ENCODE measurements at regions not wholly inside any gene's neighbourhood (a gene's known extent, or its start where the extent isn't known, plus 50 kb on each side); places are given as distances from the start of the nearest gene placed in this dataset.

GRCh38 chrX:139203651-139204570 is 326.6 kb upstream of the F9 start:
- DNase-seq (ENCODE audit: insufficient read length, low spot score) (no peak), FAIRE-seq (no peak)
- TF ChIP-seq, protein P1, sequence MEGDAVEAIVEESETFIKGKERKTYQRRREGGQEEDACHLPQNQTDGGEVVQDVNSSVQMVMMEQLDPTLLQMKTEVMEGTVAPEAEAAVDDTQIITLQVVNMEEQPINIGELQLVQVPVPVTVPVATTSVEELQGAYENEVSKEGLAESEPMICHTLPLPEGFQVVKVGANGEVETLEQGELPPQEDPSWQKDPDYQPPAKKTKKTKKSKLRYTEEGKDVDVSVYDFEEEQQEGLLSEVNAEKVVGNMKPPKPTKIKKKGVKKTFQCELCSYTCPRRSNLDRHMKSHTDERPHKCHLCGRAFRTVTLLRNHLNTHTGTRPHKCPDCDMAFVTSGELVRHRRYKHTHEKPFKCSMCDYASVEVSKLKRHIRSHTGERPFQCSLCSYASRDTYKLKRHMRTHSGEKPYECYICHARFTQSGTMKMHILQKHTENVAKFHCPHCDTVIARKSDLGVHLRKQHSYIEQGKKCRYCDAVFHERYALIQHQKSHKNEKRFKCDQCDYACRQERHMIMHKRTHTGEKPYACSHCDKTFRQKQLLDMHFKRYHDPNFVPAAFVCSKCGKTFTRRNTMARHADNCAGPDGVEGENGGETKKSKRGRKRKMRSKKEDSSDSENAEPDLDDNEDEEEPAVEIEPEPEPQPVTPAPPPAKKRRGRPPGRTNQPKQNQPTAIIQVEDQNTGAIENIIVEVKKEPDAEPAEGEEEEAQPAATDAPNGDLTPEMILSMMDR (IDR thresholded peaks at IDR 0.05; ENCODE audit: insufficient read depth, missing control alignments), result no peak

GRCh38 chrX:139202742-139203420 is 327.7 kb upstream of the F9 start:
- TF ChIP-seq, protein P1 (IDR thresholded peaks at IDR 0.05; ENCODE audit: insufficient read depth, missing control alignments), result no peak
- FAIRE-seq (no peak), DNase-seq (ENCODE audit: insufficient read length, low spot score) (no peak)

GRCh38 chrX:139201924-139202323 is 328.6 kb upstream of the F9 start:
- FAIRE-seq, result no peak
- TF ChIP-seq, protein P1 (IDR thresholded peaks at IDR 0.05; ENCODE audit: insufficient read depth, missing control alignments), result no peak
- no peak for DNase-seq (ENCODE audit: insufficient read length, low spot score)

DNA sequence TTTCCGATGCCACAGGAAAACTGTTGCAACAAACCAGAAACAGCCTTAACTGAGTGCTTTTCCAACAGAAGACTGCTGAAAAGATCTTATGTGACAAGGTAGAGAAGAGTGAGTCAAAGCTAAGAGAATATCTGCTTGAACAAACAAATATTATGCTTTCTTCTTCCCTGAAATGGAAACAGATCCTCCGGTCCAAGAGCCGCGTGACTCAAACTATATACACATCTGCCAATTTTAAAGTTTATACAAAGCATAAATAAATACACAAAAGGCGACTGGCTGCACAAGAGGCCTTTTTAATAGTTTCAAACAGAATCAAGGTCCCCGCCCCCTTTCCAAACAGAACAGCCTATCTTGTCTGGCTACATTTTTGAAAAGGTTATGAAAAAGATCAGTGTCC is 329.7 kb upstream of the F9 start:
- DNase-seq (ENCODE audit: insufficient read length, low spot score) (no peak), FAIRE-seq (no peak)
- TF ChIP-seq, protein P1 (IDR thresholded peaks at IDR 0.05; ENCODE audit: insufficient read depth, missing control alignments), result no peak

DNA sequence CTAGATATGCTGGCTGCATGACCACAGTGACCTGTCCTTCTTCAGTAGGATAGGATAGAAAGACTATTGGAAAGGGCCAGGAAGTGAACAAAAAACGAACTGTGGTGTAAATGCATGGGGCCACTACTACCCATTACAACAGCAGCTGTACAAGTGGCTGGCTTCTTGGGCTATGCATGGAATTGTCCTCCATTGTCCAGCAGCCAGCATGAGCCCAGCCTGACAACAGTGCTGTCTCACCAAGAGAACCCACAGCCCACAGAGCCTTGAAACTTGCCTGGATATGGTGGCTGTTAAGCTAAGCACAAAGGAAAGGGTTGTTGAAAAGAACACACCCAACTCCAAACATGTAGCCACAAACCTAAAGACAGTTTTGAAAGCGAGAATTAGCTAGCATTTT is 330.2 kb upstream of the F9 start:
- DNase-seq (ENCODE audit: insufficient read length, low spot score), result no peak
- FAIRE-seq, result no peak
- TF ChIP-seq, protein P1 (IDR thresholded peaks at IDR 0.05; ENCODE audit: insufficient read depth, missing control alignments), result no peak

DNA sequence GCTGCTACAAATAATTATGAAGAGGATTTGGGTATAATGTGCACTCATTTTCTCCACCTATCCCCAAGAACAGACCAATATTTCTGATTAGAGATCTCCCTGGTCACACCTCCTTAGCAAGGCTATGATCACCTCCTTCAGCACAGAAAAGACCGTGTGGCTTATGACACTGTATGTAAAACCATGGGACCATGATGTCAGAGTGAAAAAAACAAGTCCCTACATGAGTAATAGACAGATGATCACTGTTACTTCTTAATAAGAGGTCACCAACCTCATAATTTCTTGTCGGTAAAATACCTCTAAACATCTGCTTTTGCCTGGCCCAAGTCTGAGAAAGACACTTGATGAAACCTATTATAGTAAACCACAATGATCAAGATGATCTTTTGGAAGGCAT is 330.6 kb upstream of the F9 start:
- FAIRE-seq (no peak), DNase-seq (ENCODE audit: insufficient read length, low spot score) (no peak)
- TF ChIP-seq, protein P1 (IDR thresholded peaks at IDR 0.05; ENCODE audit: insufficient read depth, missing control alignments), result no peak

DNA sequence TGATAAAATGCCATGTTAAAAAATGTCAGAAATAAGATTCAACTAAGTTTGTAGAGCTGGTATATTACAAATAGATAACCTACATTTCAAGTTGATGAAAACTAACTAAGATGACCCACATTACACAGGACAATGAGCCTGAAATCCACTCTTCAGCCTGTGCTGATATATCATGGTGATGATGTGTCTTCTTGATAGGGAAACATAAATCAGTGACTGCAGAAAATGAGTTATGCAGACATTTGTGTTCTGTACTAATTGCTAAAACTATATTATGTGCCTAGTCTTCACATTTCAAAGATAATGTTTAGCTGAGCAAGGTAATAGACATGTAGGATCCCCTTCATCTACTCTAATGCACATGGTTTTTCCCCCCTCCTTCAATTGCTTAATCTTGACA is 331.6 kb upstream of the F9 start:
- TF ChIP-seq, protein P1 (IDR thresholded peaks at IDR 0.05; ENCODE audit: insufficient read depth, missing control alignments), result no peak
- no peak for FAIRE-seq
- no peak for DNase-seq (ENCODE audit: insufficient read length, low spot score)

Data from D721Med (cell line).